ENCODE measurements at regions not wholly inside any gene's neighbourhood (a gene's known extent, or its start where the extent isn't known, plus 50 kb on each side); places are given as distances from the start of the nearest gene placed in this dataset.

- H3K4me2 ChIP-seq (ENCODE audit: low read length), result no peak overlapping the region
- H3K9me3 ChIP-seq (ENCODE audit: control insufficient read depth in 1 of 2, insufficient read depth in 1 of 2, low read depth in 1 of 2, low read length in 2 of 2), result no peaks in the 10 kb centered on the region
- H3K9me2 ChIP-seq (ENCODE audit: insufficient read depth), result no peaks in the 10 kb centered on the region
- no peak for TF ChIP-seq CTCF (IDR thresholded peaks at IDR 0.05 in 2 of 3, conservative IDR thresholded peaks at IDR 0.05 in 1 of 3; ENCODE audit: borderline replicate concordance in 1 of 3, insufficient read depth in 1 of 3, low read depth in 2 of 3, low read length in 2 of 3)
- no peak for TF ChIP-seq SP1 (IDR thresholded peaks at IDR 0.05; ENCODE audit: low read depth)
- TF ChIP-seq SRF (IDR thresholded peaks at IDR 0.05; ENCODE audit: low read depth), result no peak
- no peak for TF ChIP-seq TCF7L2 (IDR thresholded peaks at IDR 0.05; ENCODE audit: borderline replicate concordance, extremely low read depth, insufficient read depth, insufficient read length)
- TF ChIP-seq ZBTB33 (IDR thresholded peaks at IDR 0.05; ENCODE audit: extremely low read depth, insufficient replicate concordance, low read length), result no peak
- TF ChIP-seq CEBPB (IDR thresholded peaks at IDR 0.05; ENCODE audit: low read depth), result no peak
- TF ChIP-seq YY1 (IDR thresholded peaks at IDR 0.05; ENCODE audit: extremely low read depth, insufficient replicate concordance, low read depth, low read length), result no peak
- no peak for TF ChIP-seq EGR1 (IDR thresholded peaks at IDR 0.05; ENCODE audit: low read depth)
- no peak for TF ChIP-seq EZH2 (IDR thresholded peaks at IDR 0.05)
- TF ChIP-seq REST (IDR thresholded peaks at IDR 0.05; ENCODE audit: low read depth), result no peak
- no peak for TF ChIP-seq CBX3 (IDR thresholded peaks at IDR 0.05; ENCODE audit: low read depth)
- TF ChIP-seq FOSL1 (IDR thresholded peaks at IDR 0.05; ENCODE audit: low read depth), result no peak
- TF ChIP-seq POLR2AphosphoS5 (IDR thresholded peaks at IDR 0.05; ENCODE audit: low read depth, low read length), result no peak
- no peak for TF ChIP-seq SIN3A (IDR thresholded peaks at IDR 0.05; ENCODE audit: low read depth)
- TF ChIP-seq ATF3 (IDR thresholded peaks at IDR 0.05), result no peak
- TF ChIP-seq RAD21 (IDR thresholded peaks at IDR 0.05; ENCODE audit: low read depth), result no peak
- CTCF ChIA-PET, result interaction anchor here (0.6 kb wide), 1 partner anchor 228 kb away, joined by 3 read pairs; no protein-coding TSS in a partner anchor
- H3K27me3 ChIP-seq (ENCODE audit: insufficient read depth, low read length), result no peaks in the 10 kb centered on the region
- BruUV-seq (replicated peaks), result no TSS peak
- no peak overlapping the region for H2AFZ ChIP-seq (ENCODE audit: low read depth, low read length, poor library complexity, severe bottlenecking)
- ATAC-seq (no peak), DNase-seq (ENCODE audit: low read depth, low spot score) (no peak)
- H3K9ac ChIP-seq (ENCODE audit: low read length), result no peak overlapping the region
- H3K4me3 ChIP-seq (replicated peaks in 1 of 2; ENCODE audit: low read depth in 1 of 2, low read length in 2 of 2), result no peak overlapping the region
- intact Hi-C loops (cut with micrococcal nuclease), result no loop called here
- H4K20me1 ChIP-seq (ENCODE audit: insufficient read depth), result no peaks in the 10 kb centered on the region
- RAD21 ChIA-PET (ENCODE audit: low non-redundant PET in 1 of 2, low total read pairs in 2 of 2, uncharacterized antibody in 2 of 2, unreplicated experiment in 2 of 2), result no interaction called here
- POLR2A ChIA-PET, result no interaction called here
- no peak overlapping the region for H3K27ac ChIP-seq (ENCODE audit: low read depth, low read length)
- H3K4me1 ChIP-seq (ENCODE audit: control insufficient read depth in 1 of 2, insufficient read depth in 2 of 2, low read length in 2 of 2), result no peaks in the 10 kb centered on the region
- no peaks in the 10 kb centered on the region for H3K36me3 ChIP-seq (ENCODE audit: control insufficient read depth in 1 of 2, insufficient read depth in 2 of 2, low read length in 2 of 2)
- H3K79me2 ChIP-seq (ENCODE audit: insufficient read depth, low read length), result no peaks in the 10 kb centered on the region
Measured at GRCh38 chr10:124172181-124172916, 79.0 kb upstream of the CHST15 start.
